GM12878 (cell line): ENCODE measurements at regions not wholly inside any gene's neighbourhood (a gene's known extent, or its start where the extent isn't known, plus 50 kb on each side); places are given as distances from the start of the nearest gene placed in this dataset.

Source experiments
- E4F1 ChIP-seq: fragments of 450-650 bp; IDR thresholded peaks from 2 replicates; pipeline ENCODE4 v1.6.1; 2018; ENCODE audit warnings: borderline replicate concordance, mild to moderate bottlenecking; ENCODE audit not compliant: partially characterized antibody
- PKNOX1 ChIP-seq: fragments of 450-650 bp; IDR thresholded peaks from 2 replicates; pipeline ENCODE4 v1.6.1; 2016; ENCODE audit warnings: mild to moderate bottlenecking
- POLR2A ChIP-seq: IDR thresholded peaks from 2 replicates; pipeline ENCODE4 v1.6.1; 2011; ENCODE audit warnings: low read depth, mild to moderate bottlenecking, low read length
- RELB ChIP-seq: fragments of 450-650 bp; IDR thresholded peaks from 2 replicates; pipeline ENCODE4 v1.6.1; 2017; ENCODE audit warnings: low read depth, mild to moderate bottlenecking, moderate library complexity
- SKIL ChIP-seq: fragments of 450-650 bp; IDR thresholded peaks from 2 replicates; pipeline ENCODE4 v1.6.1; 2017; ENCODE audit warnings: mild to moderate bottlenecking, low read depth, inconsistent platforms; ENCODE audit not compliant: poor library complexity, severe bottlenecking
- SMAD1 ChIP-seq: fragments of 450-650 bp; IDR thresholded peaks from 2 replicates; pipeline ENCODE4 v1.6.1; 2018; ENCODE audit warnings: mild to moderate bottlenecking, low read depth; ENCODE audit not compliant: partially characterized antibody
- SMC3 ChIP-seq: IDR thresholded peaks from 2 replicates; pipeline ENCODE4 v1.6.1; 2011; ENCODE audit warnings: low read length, improper control_type of control experiment, borderline replicate concordance
- TCF3 ChIP-seq: IDR thresholded peaks from 2 replicates; pipeline ENCODE4 v1.6.1; 2012; ENCODE audit warnings: low read depth, mild to moderate bottlenecking, low read length, borderline replicate concordance; ENCODE audit not compliant: insufficient read depth

- TF ChIP-seq SKIL (no peak), SMAD1 (no peak), TCF3 (no peak), E4F1 (no peak), POLR2A (no peak), RELB (no peak), PKNOX1 (no peak), SMC3 (no peak)
These were observed 396.8 kb downstream of the EFNB2 start (continued) for GRCh38 chr13:106138620-106139019.
